Stomach (tissue), 4 donors: ENCODE measurements at regions not wholly inside any gene's neighbourhood (a gene's known extent, or its start where the extent isn't known, plus 50 kb on each side); places are given as distances from the start of the nearest gene placed in this dataset.

Experiments
- CTCF ChIP-seq, 7 experiments: fragments of 450-650 bp in 4 of 7; fragments of 200-600 bp in 3 of 7; sonication (generic) in 3 of 7; IDR thresholded peaks; one replicate each; pipeline ENCODE4 v1.5.1; 2016 to 2019; ENCODE audit warnings: antibody characterized with exemption in 7 of 7, control low read depth in 2 of 7, mild to moderate bottlenecking in 1 of 7
- EP300 ChIP-seq: sonication (generic); formaldehyde crosslinking; IDR thresholded peaks from one replicate; pipeline ENCODE4 v1.6.1; 2017; ENCODE audit warnings: antibody characterized with exemption
- POLR2AphosphoS5 ChIP-seq, 3 donors: sonication (generic); formaldehyde crosslinking; IDR thresholded peaks; one replicate each; pipeline ENCODE4 v1.6.1; 2016; ENCODE audit warnings: antibody characterized with exemption in 3 of 3

GRCh38 chr20:47974234-47974878, 189.1 kb upstream of the SULF2 start:
- TF ChIP-seq POLR2AphosphoS5 (IDR thresholded peaks at IDR 0.05) (no peak), CTCF (IDR thresholded peaks at IDR 0.05) (no peak), EP300 (no peak)
